ENCODE measurements at regions not wholly inside any gene's neighbourhood (a gene's known extent, or its start where the extent isn't known, plus 50 kb on each side); places are given as distances from the start of the nearest gene placed in this dataset.

GRCh38 chr16:79911660-79912059 lies 311.1 kb upstream of the MAF start:
- Histone ChIP-seq H3K27ac (ENCODE audit: insufficient read depth, low read depth, low read length) (no peak overlapping the region), H3K79me2 (ENCODE audit: control insufficient read depth, insufficient read depth, low read length) (no peaks in the 10 kb centered on the region), H2AFZ (ENCODE audit: low read depth, low read length) (no peak overlapping the region), H3K4me1 (ENCODE audit: control insufficient read depth, extremely low read depth, insufficient read depth, low read length) (no peaks in the 10 kb centered on the region), H3K9me1 (replicated peaks; ENCODE audit: control insufficient read depth, extremely low read depth, insufficient read depth, low read length) (no peaks in the 10 kb centered on the region), H3K4me2 (ENCODE audit: insufficient read depth, low read length) (no peak overlapping the region), H3K9me3 (replicated peaks; ENCODE audit: control insufficient read depth, insufficient read depth, low read length) (no peaks in the 10 kb centered on the region), H3K9ac (replicated peaks; ENCODE audit: extremely low read depth, insufficient read depth, low read length) (no peak overlapping the region), H3K4me3 (replicated peaks in 1 of 3; ENCODE audit: insufficient read depth in 1 of 3, low read depth in 1 of 3, low read length in 3 of 3) (no peak overlapping the region), H3K27me3 (ENCODE audit: control insufficient read depth in 2 of 2, insufficient read depth in 2 of 2, low read length in 2 of 2) (no peaks in the 10 kb centered on the region), H4K20me1 (replicated peaks; ENCODE audit: control insufficient read depth, extremely low read depth, insufficient read depth, low read length) (no peaks in the 10 kb centered on the region), H3K36me3 (ENCODE audit: control insufficient read depth in 2 of 2, extremely low read depth in 1 of 2, insufficient read depth in 2 of 2, low read length in 2 of 2) (no peaks in the 10 kb centered on the region)
- BruUV-seq (replicated peaks) = no TSS peak
- DNase-seq (ENCODE audit: low read depth, low spot score) = no peak
- no peak for TF ChIP-seq MAX (IDR thresholded peaks at IDR 0.05; ENCODE audit: insufficient read depth, insufficient read length)
- no peak for TF ChIP-seq POLR2A (IDR thresholded peaks at IDR 0.05; ENCODE audit: low read depth, low read length)
- TF ChIP-seq JUN (IDR thresholded peaks at IDR 0.05; ENCODE audit: borderline replicate concordance, insufficient read depth, insufficient read length, low read depth) = no peak
- no peak for TF ChIP-seq POLR2AphosphoS5 (IDR thresholded peaks at IDR 0.05; ENCODE audit: insufficient read depth, low read depth, low read length)
- no peak for TF ChIP-seq MYC (IDR thresholded peaks at IDR 0.05; ENCODE audit: low read depth, low read length)
- TF ChIP-seq GATA2 (IDR thresholded peaks at IDR 0.05; ENCODE audit: insufficient read depth, insufficient read length, low read depth, low read length) = no peak
- TF ChIP-seq FOS (IDR thresholded peaks at IDR 0.05; ENCODE audit: borderline replicate concordance, insufficient read depth, low read length) = no peak
- no peak for TF ChIP-seq CTCF (IDR thresholded peaks at IDR 0.05; ENCODE audit: extremely low read depth in 1 of 2, insufficient read depth in 1 of 2, low read depth in 1 of 2, low read length in 2 of 2)
- TF ChIP-seq EZH2 (IDR thresholded peaks at IDR 0.05; ENCODE audit: borderline replicate concordance, low read depth, low read length, severe bottlenecking) = no peak
- CTCF ChIA-PET = no interaction called here
- no peak for FAIRE-seq
- intact Hi-C loops (cut with micrococcal nuclease) = no loop called here
- dilution Hi-C loops (cut with MboI; ENCODE audit: extremely low pct_ligation_motif_present, low sequenced_read_pairs) = no loop called here
- POLR2A ChIA-PET = no interaction called here

Data from endothelial cell of umbilical vein (primary cell).